Ammon's horn (tissue), 1 donor: ENCODE measurements at regions not wholly inside any gene's neighbourhood (a gene's known extent, or its start where the extent isn't known, plus 50 kb on each side); places are given as distances from the start of the nearest gene placed in this dataset.

Experiments
- DNase-seq: peaks from one replicate; pipeline ENCODE4 v3.0.0-alpha.2; 2016; ENCODE audit warnings: low spot score

- DNase-seq: no peak
These were observed 88.4 kb downstream of the CTTN start for GRCh38 chr11:70486731-70487130.

- no peak for DNase-seq
These were observed 88.8 kb downstream of the CTTN start for GRCh38 chr11:70487160-70487559.

GRCh38 chr11:70487756-70488155, 89.4 kb downstream of the CTTN start:
- peak; percentile 16 for DNase-seq

- no peak for DNase-seq
These were observed 89.9 kb downstream of the CTTN start for GRCh38 chr11:70488171-70488703.

GRCh38 chr11:70489276-70489675, 90.9 kb downstream of the CTTN start:
- no peak for DNase-seq

GRCh38 chr11:70490208-70490607, 91.9 kb downstream of the CTTN start:
- DNase-seq: no peak

GRCh38 chr11:70490723-70491558, 92.6 kb downstream of the CTTN start:
- no peak for DNase-seq

GRCh38 chr11:70491696-70492472, 93.6 kb downstream of the CTTN start:
- no peak for DNase-seq

GRCh38 chr11:70493089-70493474, 94.8 kb downstream of the CTTN start:
- DNase-seq: no peak

- no peak for DNase-seq
These were observed 95.6 kb downstream of the CTTN start for GRCh38 chr11:70493891-70494290.

GRCh38 chr11:70494559-70495350, 96.4 kb downstream of the CTTN start:
- DNase-seq: no peak

- no peak for DNase-seq
These were observed 97.3 kb downstream of the CTTN start for GRCh38 chr11:70495351-70496310.

GRCh38 chr11:70496591-70497535, 98.5 kb downstream of the CTTN start:
- DNase-seq: no peak

- DNase-seq: no peak
These were observed 99.3 kb downstream of the CTTN start for GRCh38 chr11:70497536-70498075.

GRCh38 chr11:70498171-70498571, 99.8 kb downstream of the CTTN start:
- DNase-seq: no peak

- DNase-seq: no peak
These were observed 100.9 kb downstream of the CTTN start for GRCh38 chr11:70498976-70499801.

GRCh38 chr11:70500076-70500847, 101.9 kb downstream of the CTTN start:
- no peak for DNase-seq
